SH-SY5Y (cell line): ENCODE measurements at regions not wholly inside any gene's neighbourhood (a gene's known extent, or its start where the extent isn't known, plus 50 kb on each side); places are given as distances from the start of the nearest gene placed in this dataset.

Experiments used
- GATA2 ChIP-seq: IDR thresholded peaks from 2 replicates; pipeline ENCODE4 v1.6.1; 2011; ENCODE audit warnings: mild to moderate bottlenecking, low read depth, low read length
- GATA3 ChIP-seq: IDR thresholded peaks from 2 replicates; pipeline ENCODE4 v1.6.1; 2011; ENCODE audit warnings: low read depth, mild to moderate bottlenecking, low read length, moderate library complexity

DNA sequence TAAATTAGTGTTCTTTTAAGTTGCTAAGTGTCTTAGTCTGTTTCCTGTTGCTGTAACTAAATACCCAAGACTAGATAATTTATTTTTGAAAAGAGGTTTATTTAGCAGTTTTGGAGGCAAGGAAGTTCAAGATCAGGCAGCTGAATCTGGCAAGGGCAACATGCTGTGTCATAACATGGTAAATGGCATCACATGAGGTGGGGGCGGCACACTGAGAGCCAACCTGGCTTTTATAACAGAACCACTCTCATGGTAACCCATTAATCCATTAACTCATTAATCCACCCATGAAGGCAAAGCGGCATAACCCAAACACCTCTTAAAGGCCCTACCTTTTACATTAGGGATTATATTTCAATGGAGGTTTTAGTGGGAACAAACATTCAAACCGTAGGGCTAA, 182.2 kb upstream of the GATB start:
- TF ChIP-seq GATA2, result no peak
- TF ChIP-seq GATA3, result no peak
